ENCODE measurements at regions not wholly inside any gene's neighbourhood (a gene's known extent, or its start where the extent isn't known, plus 50 kb on each side); places are given as distances from the start of the nearest gene placed in this dataset.
"Not testable (repeated sequence)": the region's sequence is repeated elsewhere in the genome, so short reads cannot be mapped to it uniquely, and the experiment has no call there.

DNA sequence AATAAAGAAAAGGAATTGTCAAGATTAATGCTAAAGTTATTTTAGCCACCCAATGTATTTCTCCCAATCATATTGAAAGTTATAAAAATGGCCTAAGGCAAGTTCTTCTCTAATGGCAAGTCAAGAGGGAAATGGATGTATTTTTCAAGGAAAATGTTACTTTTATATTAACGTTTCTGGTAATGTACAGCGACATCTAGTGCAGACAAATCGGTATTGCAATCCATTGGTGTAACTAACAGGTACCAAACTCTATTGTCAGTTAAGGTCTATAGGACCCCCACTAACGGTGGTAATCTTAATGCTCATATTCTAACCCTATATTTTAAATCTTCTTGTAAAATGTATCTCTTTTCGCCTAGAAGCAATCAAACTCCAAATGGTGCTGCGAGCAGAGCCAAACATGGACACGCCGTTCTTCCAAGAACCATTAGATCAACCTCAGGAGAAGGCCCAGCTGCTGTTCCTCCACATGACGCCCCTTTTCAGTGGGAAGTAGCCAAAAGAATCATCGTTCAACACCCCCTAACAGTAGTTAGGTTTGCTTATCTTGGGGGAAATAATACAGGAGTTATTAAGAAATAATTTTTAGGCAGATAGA, 98.5 kb upstream of the PABPC3 start:
- no peak for DNase-seq

DNA sequence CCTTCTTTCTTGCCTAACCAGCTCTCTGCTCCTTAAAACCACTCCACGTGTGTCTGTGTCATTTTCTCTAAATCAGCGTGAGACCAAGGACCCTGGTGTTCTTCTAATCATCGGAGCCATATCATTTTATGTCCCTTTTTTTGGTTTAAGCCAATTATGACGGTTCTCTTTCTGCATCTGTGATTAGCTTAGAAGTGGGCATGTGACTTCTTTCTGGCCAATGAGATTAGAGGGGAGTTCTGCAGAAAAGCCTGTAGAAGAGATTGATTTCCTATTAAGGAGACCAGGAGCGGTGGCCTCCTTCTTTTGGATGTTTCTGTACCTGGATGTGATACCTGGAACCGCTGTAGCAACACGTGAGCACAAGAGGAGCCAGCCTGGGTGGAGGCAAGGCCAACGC, 97.5 kb upstream of the PABPC3 start:
- no peak for DNase-seq

DNA sequence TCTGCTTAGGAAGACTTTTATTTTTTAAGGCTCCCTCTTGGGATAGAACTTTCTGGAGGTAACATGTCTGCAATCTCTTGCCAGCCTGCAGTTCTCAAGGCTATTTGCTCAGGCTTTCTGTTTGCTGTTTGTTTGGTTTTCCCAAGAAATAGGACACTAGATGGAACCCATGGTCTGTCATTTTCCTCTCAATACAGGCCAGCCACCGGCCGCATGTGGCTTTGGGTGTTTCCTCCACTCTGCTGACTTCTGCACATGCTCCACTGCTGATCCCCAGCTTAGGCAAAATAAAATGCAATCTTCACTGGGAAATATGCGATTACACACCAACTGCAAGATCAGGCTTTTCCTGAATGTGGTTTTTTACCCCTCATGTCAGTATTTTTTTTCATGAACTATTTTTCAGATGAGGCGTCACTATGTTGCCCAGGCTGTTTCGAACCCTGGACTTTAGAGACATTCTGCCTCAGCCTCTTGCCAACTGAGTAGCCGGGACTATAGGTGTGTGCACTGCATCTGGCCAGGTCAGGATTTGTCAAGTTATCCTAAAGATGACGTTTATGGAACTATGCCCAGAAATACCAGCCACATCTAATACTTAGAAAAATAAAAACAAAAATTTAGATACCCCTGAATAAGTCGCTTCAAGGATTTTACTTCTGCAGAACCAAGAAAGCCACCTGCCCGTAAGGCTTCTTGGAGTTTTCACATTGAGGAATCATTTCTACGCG, 94.3 kb upstream of the PABPC3 start:
- DNase-seq: no peak

DNA sequence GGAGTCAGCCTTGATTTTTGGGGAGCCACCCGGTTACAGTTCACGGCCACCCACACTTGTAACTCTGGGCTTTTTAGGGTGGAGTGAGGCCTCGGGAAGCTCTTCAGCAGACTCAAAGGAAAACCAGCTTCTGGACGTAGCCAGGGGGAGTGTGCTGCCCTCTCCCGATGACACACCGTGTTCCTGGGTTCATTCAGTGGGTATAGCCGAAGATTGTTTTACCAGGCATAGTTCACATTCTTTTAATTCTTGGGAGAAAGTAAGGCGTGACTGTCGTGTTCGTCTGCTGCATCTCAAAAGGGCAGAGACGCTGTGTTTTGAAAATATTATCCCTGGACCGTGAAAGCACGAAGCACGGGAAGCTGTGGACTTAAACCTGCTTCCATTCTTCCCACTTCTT, 93.6 kb upstream of the PABPC3 start:
- not testable (repeated sequence) for DNase-seq

DNA sequence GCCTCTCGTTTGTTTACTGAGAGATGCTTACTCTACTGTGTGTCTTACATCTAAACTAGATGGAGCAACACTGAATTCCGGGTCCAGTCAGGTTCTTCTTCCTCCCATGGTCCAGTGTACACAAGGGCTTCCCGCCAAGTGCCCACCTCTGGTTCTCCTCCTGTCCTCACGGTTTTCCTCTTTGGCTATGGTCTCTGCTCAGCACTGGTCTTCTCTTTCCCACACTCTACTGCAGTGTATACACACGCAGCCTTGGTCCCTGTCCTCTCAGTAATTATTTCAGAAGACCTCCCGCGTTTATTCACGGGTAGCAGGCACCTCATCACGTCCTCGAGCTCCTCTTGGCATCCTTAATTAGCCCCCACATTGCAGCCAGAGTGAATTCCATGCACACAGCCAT, 91.4 kb upstream of the PABPC3 start:
- DNase-seq: not testable (repeated sequence)

DNA sequence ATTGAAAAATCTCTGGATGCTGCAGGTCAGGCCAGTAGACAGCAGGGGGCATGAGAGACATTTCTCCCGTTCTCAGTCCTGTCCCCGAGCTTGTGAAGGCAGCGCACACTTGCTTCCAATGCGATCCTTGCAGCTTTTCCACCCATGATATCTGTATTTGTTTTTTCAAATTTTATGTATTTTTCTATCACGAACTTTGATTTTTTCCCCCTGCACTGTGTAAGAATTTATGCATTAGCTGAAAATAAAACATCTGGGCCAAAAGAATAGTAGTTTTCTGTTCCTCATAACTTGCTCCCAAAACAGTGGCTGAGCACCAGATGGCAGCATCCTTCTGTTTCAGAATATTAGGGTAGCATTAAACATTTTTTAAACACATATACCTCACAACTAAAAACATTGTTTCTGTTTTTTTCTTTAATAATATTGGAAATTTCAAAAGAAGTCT, 90.9 kb upstream of the PABPC3 start:
- not testable (repeated sequence) for DNase-seq

DNA sequence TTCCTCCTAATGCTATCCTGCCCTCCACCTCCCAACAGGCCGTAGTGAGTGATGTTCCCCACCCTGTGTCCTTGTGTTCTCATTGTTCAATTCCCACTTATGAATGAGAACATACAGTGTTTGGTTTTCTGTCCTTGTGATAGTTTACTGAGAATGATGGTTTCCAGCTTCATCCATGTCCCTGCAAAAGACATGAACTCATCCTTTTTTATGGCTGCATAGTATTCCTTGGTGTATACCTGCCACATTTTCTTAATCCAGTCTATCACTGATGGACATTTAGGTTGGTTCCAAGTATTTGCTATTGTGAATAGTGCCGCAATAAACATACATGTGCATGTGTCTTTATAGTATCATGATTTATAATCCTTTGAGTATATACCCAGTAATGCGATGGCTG, 88.5 kb upstream of the PABPC3 start:
- not testable (repeated sequence) for DNase-seq

DNA sequence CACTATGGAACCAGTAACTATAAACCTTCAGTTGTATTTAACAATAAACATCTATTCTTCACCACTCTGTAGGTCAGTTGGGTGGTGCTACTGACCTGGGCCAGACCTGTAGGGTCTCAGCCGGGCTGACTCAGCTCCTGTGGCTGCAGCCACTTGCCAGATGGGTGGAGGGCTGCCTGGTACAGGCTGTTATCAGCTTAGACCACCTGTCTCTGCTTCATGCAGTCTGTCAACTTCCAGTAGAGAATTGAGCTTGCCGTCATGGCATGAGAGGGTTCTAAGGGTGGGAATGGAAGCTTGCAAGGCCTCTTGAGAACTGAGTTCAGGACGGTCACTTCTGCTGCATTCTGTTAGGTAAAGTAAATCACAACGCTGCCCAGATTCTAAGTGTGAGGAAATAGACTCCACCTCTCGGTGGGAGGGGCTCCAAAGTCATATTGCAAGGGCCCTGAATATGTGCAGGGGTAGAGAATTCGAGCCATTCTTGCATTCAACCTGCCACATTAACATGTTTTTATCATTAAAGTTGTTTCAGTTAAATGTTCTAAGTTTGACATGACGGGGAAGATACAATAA, 81.5 kb upstream of the PABPC3 start:
- not testable (repeated sequence) for DNase-seq

DNA sequence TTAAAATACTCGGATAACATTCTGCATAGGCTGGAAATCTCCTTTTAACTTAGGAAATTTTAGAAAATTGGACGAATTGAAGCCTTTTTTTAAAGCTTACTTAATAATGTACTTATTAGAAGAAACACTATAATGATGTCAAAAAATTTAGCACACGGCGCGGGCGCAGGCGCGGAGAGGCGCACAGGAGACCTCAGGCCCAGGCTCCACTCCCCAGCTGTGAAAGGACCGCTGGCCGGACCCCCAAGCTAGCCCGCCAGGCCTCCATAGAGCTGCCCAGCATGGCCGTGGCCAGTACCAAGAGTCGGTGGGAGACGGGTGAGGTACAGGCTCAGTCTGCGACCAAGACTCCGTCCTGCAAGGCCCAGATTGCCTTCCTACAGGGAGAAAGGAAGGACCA, 78.8 kb upstream of the PABPC3 start:
- DNase-seq: not testable (repeated sequence)

DNA sequence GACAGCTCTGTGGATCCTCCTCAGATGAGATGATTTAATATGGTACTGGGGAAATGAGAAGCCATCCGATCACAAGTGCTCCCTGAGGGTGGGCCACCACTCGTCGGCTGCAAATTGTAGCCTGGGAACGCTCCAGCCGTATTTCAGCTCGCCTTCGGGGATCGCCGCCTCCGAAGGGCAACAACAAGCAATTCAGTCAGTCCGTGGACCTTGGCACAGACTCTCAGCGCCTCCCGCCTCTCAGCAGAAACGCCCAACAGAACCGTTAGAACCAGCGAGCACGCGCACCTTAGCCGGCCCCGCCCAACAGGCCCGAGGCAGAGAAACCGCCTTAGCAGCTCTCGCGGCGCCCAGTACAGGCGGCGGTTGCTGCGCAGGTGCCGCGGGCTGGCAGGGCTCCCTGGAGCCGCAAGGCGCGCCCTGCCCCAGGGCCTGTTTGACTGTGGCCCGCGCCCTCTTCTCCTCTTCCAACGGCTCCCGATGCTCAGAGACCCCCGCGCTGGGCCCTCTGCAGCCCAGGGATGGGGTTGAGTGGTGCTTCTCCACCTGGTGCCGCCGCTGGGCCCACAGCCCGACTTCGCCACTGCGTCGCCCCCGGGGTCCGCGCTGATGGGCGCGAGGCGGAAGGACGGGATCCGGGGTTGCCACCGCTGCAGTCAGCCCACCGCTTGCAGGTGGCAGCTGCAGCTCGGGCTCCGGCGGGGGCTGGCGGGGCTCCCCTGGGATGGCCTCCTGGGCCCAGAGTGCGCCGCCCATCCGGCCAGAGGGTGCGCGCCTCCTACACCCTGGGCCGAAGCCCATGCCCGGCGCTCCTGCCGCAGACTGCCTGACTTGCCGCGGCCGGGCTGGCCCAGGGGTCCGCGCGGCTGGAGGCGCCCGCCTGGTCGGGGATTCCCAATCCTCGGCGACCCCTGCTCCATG, 77.9 kb upstream of the PABPC3 start:
- DNase-seq: not testable (repeated sequence)

DNA sequence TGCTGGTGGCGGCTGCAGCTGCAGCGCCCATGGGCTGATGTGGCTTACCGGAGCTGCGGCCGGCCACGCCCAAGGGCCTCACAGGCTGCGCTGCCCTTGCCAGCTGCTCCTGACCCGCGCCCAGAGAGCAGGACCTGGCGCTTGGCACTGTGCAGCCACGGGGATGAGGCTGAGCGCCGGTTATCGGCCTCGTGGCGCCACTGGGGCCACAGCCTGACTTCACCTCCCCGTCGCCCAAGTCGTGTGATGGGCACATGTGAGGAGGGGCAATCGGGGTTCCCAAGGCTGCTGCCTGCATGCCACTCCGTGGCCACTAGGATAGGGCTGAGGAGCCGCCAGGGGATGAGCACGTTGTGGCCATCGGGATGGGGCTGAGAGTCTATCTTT, 77.2 kb upstream of the PABPC3 start:
- no peak for DNase-seq

DNA sequence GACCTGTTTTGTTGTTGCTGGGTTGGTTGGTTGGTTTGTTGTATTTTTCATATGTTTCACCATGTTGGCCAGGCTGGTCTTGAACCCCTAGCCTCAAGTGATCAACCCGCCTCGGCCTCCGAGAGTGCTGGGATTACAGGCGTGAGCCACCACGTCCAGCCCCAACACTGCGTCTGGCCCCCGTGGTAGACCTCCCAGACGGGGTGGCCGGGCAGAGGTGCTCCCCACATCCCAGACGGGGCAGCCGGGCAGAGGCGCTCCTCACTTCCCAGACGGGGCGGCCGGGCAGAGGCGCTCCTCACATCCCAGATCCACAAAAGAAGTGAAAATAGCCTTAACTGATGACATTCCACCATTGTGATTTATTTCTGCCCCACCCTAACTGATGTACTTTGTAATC, 76.2 kb upstream of the PABPC3 start:
- DNase-seq: not testable (repeated sequence)

DNA sequence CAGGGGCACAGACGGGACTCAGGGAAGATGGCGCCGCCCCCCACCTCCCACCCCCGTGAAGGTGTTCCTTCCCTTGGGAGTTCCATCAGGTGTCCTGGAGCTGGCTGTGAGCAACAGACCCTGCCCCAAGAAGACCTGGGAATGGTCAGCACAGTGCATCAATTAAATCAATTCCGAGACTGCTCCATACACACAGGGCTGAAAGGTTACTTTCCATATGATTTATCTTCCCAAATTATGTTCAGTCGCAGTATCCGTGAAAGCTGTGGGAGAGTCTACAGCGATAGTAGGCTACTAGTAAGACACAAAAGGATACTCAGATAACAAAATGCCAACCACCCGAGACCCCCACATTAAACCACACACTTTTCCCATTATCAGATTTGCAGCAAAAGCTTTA, 71.8 kb upstream of the PABPC3 start:
- no peak for DNase-seq

DNA sequence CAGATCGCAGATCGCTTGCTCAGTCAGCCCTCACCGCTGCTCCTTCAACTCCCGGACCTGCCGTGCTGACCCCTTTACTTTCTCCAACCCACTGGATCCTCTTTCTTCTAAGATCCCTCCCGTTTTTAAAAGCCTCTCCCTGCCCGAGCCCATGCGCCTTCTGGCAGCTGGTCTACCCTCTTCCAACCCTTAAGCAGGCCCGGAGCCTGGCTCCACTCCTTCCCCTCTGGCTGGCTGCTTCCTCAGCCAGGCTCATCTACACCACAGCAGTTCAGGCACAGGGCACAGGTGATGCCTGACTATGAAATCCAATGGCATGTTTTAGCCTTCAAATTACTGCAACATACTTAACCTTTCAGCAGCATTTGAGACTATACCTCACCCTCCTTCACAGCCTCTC, 63.8 kb upstream of the PABPC3 start:
- no peak for DNase-seq

DNA sequence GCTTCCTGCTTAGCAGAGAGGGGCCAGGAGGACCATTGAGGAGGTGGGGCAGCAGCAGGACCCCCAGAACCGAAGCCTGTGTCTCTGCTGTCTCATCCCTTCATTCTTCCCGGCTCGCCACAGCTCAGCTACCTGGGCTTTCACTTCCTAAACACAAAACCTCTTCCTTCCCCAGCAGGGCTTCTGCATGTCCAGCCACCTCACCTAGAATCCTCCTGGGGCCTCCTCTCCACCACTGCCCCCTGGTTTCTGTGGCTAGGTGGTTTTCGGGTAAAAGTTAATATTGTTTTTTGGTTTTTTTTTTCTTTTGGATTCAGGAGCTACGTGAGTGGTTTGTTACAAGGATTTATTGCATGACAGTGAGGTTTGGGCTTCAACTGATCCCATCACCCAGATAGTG, 61.8 kb upstream of the PABPC3 start:
- no peak for DNase-seq

DNA sequence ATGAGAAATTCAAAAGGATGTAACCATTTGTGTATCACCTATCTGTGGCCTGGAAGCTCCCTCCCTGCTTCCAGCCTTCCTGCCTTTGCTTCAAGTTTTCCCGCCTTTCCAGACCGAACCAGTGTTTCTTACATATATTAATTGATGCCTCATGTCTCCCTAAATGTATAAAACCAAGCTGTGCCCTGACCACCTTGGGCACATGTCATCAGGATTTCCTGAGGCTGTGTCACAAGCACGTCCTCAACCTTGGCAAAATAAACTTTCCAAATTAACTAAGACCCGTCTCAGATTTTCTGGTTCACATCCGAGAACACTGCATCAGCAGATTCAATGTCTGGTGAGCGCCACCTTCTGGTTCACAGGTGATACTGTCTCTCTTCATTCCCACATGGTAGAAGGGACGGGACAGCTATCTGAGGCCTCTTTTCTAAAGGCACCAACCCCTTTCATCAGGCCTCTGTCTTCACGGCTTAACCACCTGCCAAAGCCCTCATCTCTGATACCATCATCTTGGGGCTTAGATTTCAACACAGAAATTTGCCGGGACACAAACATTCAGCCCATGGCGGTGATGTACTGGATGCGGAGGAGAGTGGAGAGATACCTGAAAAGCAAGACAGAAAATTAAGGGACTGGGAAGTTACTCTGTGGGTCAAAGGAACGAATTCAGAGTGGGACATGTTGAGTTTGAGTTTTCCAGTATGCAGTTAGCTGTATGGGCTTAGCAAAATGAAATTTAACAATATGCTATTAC, 58.7 kb upstream of the PABPC3 start:
- DNase-seq: no peak

DNA sequence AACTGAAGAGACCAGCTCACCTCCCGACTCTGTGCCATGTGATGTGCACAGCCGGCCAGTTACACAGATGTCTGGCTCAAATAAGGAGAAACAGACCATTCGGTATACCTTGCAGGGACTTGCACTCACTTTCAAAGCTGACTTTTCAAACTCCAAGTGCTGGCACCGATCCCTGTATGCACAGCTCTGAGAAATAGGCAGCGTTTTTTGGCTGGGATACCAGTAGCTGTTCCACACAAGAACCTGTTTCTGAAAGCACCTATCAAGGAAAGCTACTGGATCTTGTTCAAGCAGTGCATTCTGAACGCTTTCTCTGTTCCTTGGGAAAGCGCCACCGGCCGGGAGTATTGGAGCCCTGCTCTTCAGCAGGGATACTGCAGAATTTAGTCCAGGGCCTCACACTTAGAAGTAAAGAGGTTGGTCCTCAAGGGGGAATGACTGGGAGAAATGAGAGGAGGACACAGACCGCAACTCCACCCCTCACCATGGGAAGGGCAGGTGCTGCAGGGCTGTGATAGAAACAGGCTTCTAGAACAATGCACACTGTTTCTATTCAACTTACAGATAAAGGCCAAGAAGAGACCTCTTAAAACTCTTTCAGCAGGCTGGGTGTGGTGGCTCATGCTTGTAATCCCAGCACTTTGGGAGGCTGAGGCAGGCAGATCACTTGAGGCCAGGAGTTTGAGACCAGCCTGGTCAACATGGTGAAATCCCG, 53.6 kb upstream of the PABPC3 start:
- DNase-seq: no peak

DNA sequence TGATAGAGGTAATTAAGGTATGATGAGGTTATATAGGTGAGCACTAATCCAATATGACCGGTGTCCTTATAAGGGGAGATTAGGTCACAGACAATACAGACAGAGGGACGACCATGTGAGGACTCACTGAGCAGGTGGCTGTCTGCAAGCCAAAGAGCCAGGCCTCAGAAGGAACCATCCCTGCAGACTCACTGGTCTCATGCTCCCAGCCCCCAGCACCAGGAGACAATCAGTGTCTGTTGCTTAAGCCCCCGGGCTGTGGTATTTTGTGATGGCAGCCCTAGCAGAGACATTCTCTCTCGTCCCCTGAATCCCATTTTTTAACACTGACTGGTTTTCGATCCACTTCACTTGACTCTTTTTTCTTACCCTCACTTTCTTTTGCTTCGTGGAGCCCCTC, 51.9 kb upstream of the PABPC3 start:
- no peak for DNase-seq
